ENCODE measurements at regions not wholly inside any gene's neighbourhood (a gene's known extent, or its start where the extent isn't known, plus 50 kb on each side); places are given as distances from the start of the nearest gene placed in this dataset.

DNA sequence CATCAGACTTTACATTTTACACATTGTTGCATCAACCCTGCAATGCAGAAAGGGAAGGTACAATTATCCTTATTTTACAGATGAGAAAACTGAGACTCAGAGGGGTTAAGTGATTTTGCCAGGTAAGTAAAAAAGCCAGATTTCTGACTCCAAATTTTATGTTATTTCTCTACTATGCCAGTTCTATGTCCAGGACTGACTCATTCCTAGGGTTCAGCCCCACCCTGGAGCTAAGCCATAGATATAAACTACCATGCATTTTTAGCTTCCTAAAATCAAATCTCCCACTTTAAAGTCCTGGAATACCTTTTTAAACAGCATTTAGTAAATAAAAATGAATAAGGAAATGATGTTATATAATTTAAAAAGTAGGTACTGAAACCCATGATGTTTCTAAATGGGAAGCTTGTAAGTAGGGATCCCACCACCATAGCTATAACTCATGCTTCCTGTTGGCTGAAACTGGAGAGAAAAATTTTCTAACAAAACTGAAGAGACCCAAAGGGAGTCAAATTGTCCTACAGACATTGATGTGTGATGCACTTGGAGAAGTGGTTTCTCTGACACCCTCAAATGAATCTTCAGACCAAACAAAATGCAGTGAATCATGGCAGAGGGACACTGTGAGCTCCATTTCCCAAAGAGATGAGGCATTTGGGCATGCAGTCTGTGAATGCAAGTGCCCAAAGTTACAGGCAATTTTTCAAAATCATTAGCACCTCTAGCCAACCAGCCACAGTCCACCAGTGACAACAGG is 301.7 kb upstream of the UMPS start:
- TF ChIP-seq, protein P1, sequence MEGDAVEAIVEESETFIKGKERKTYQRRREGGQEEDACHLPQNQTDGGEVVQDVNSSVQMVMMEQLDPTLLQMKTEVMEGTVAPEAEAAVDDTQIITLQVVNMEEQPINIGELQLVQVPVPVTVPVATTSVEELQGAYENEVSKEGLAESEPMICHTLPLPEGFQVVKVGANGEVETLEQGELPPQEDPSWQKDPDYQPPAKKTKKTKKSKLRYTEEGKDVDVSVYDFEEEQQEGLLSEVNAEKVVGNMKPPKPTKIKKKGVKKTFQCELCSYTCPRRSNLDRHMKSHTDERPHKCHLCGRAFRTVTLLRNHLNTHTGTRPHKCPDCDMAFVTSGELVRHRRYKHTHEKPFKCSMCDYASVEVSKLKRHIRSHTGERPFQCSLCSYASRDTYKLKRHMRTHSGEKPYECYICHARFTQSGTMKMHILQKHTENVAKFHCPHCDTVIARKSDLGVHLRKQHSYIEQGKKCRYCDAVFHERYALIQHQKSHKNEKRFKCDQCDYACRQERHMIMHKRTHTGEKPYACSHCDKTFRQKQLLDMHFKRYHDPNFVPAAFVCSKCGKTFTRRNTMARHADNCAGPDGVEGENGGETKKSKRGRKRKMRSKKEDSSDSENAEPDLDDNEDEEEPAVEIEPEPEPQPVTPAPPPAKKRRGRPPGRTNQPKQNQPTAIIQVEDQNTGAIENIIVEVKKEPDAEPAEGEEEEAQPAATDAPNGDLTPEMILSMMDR (IDR thresholded peaks at IDR 0.05; ENCODE audit: insufficient read depth, low read length), result no peak
- TF ChIP-seq GABPA (IDR thresholded peaks at IDR 0.05; ENCODE audit: low read depth), result no peak
- no peak for TF ChIP-seq POLR2AphosphoS5 (IDR thresholded peaks at IDR 0.05; ENCODE audit: low read depth)
